Epithelial cell of proximal tubule (primary cell): ENCODE measurements at regions not wholly inside any gene's neighbourhood (a gene's known extent, or its start where the extent isn't known, plus 50 kb on each side); places are given as distances from the start of the nearest gene placed in this dataset.
"Not testable (repeated sequence)": the region's sequence is repeated elsewhere in the genome, so short reads cannot be mapped to it uniquely, and the experiment has no call there.

Source experiments
- DNase-seq: peaks from one replicate; pipeline ENCODE4 v3.0.0-alpha.2; 2011; ENCODE audit warnings: low read depth
- H3K4me3 ChIP-seq: 2 replicates; pipeline ENCODE4 v1.5.1; 2011; ENCODE audit warnings: low read depth, mild to moderate bottlenecking, low read length
- TF ChIP-seq, protein P1 (sequence below): conservative IDR thresholded peaks from 2 replicates; pipeline ENCODE4 v1.5.1; 2012; ENCODE audit warnings: low read depth, mild to moderate bottlenecking, low read length

DNA sequence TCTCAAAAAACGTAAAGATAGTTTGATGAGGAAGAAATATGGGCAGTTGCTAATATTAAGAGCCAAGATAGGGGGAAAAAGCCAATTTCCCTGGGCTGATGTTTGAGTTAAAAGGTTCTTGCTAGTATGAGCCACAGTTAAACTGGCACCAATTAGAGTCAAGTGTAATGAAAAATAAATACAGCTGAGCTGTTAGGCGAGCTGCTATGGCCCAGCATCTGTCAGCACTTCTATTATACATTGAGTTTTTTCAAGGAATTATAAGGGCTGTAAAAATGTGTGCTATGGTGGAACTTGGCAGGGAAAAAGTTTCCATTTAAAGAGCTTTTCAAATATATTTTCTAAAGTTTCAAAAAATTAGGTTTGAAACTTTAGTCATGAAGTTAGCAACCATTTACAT, 279.6 kb downstream of the CYRIA start:
- TF ChIP-seq, protein P1, sequence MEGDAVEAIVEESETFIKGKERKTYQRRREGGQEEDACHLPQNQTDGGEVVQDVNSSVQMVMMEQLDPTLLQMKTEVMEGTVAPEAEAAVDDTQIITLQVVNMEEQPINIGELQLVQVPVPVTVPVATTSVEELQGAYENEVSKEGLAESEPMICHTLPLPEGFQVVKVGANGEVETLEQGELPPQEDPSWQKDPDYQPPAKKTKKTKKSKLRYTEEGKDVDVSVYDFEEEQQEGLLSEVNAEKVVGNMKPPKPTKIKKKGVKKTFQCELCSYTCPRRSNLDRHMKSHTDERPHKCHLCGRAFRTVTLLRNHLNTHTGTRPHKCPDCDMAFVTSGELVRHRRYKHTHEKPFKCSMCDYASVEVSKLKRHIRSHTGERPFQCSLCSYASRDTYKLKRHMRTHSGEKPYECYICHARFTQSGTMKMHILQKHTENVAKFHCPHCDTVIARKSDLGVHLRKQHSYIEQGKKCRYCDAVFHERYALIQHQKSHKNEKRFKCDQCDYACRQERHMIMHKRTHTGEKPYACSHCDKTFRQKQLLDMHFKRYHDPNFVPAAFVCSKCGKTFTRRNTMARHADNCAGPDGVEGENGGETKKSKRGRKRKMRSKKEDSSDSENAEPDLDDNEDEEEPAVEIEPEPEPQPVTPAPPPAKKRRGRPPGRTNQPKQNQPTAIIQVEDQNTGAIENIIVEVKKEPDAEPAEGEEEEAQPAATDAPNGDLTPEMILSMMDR, result no peak
- DNase-seq, result no peak
- no peak overlapping the region for H3K4me3 ChIP-seq

DNA sequence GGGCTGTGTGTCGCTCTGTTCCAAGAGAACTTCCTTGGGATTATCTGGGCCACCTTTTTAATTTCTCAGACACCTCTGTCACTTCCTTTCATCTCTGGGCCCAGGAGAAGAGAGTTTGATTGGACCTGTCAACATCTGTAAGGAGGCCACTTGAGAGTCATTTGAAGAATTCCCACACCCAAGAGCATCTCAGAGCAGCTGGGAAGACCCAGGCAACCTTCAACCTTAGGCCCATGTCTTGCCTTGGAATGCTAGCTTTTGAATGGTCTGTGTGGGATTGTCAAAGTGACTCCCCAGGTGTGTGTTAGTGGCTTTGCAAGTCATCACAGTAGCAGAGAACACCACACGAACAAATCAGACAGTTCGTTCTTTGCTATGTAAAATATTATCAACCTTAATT, 280.3 kb downstream of the CYRIA start:
- TF ChIP-seq, protein P1, result no peak
- no peak overlapping the region for H3K4me3 ChIP-seq

GRCh38 chr2:16383411-16383810, 282.2 kb downstream of the CYRIA start:
- H3K4me3 ChIP-seq, result no peak overlapping the region
- TF ChIP-seq, protein P1, result no peak
- DNase-seq, result no peak

More for the DNA sequence above, 280.3 kb downstream of the CYRIA start:
- no peak for DNase-seq

GRCh38 chr2:16382451-16382850, 283.2 kb downstream of the CYRIA start:
- no peak overlapping the region for H3K4me3 ChIP-seq
- DNase-seq, result no peak
- TF ChIP-seq, protein P1, result no peak

DNA sequence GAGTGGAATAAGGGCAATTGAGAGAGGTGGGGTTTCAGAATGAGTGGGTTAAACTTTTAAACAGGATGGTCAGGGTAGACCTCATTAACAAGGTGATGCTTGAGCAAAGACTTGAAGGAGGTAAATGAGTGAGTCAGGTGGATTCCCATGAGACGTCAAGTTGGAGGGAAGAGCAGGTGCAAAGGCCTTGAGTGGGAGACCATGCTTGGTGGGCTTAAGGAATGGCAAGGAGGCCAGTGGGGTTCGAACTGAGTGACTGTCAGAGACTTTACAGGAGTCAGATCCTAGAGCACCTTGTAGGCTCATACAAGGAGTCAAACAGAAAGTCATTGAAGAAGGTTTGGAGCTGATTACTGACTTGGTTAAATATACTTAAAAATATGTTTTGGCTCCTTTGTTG, 284.1 kb downstream of the CYRIA start:
- TF ChIP-seq, protein P1, result no peak
- no peak overlapping the region for H3K4me3 ChIP-seq
- DNase-seq, result no peak

DNA sequence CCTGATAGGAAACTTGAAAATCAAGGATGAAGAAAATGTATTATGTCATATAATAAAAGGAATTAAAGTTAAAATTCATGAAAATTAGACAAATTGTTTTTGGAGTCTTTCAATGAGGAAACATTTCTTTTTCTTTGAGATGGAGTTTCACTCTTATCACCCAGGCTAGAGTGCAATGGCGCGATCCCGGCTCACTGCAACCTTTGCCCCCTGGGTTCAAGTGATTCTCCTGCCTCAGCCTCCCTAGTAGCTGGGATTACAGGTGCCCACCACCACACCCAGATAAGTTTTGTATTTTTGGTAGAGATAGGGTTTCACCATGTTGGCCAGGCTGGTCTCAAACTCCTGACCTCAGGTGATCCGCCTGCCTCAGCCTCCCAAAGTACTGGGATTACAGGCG, 285.7 kb downstream of the CYRIA start:
- not testable (repeated sequence) for H3K4me3 ChIP-seq, DNase-seq

DNA sequence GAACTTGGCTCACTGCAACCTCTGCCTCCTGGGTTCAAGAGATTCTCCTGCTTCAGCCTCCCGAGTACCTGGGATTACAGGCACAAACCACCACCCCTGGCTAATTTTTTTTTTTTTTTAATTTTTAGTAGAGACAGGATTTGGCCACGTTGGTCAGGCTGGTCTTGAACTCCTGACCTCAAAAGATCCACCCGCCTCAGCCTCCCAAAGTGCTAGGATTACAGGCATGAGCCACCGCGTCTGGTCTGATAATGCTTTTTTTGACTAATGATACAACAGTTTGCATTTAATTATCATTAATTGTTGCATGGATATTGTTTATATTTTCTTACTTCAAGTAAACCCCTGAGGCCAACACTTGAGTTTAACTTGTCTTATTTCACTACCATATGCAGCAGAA, 286.6 kb downstream of the CYRIA start:
- not testable (repeated sequence) for DNase-seq, H3K4me3 ChIP-seq

- TF ChIP-seq, protein P1, result no peak
- no peak for DNase-seq
- H3K4me3 ChIP-seq, result no peak overlapping the region
Measured at GRCh38 chr2:16378031-16378430, 287.6 kb downstream of the CYRIA start.
